Activated CD4-positive, alpha-beta T cell treated with anti-CD3 and anti-CD28 coated beads, Interleukin-2, amount 50 U/mL, for 48 hours (primary cell): ENCODE measurements at regions not wholly inside any gene's neighbourhood (a gene's known extent, or its start where the extent isn't known, plus 50 kb on each side); places are given as distances from the start of the nearest gene placed in this dataset.

Experiments used
- DNase-seq, 2 experiments: peaks; one replicate each; pipeline ENCODE4 v3.0.0-alpha.2; 2020

- DNase-seq: no peak
These were observed 443.4 kb downstream of the TBC1D4 start for GRCh38 chr13:75038393-75039113.

GRCh38 chr13:75025956-75026355 is 456.0 kb downstream of the TBC1D4 start:
- no peak for DNase-seq

- no peak for DNase-seq
These were observed 457.4 kb downstream of the TBC1D4 start for GRCh38 chr13:75024602-75025001.

- DNase-seq: no peak
These were observed 458.4 kb downstream of the TBC1D4 start for GRCh38 chr13:75023609-75024008.

GRCh38 chr13:75021151-75021550 is 460.8 kb downstream of the TBC1D4 start:
- no peak for DNase-seq

GRCh38 chr13:75016225-75016624 is 465.7 kb downstream of the TBC1D4 start:
- no peak for DNase-seq

- no peak for DNase-seq
These were observed 468.2 kb downstream of the TBC1D4 start for GRCh38 chr13:75013818-75014217.

- no peak for DNase-seq
These were observed 471.0 kb downstream of the TBC1D4 start for GRCh38 chr13:75010941-75011340.

GRCh38 chr13:75008926-75009325 is 473.0 kb downstream of the TBC1D4 start:
- DNase-seq: no peak

- DNase-seq: no peak
These were observed 491.0 kb downstream of the TBC1D4 start for GRCh38 chr13:74990992-74991391.

- no peak for DNase-seq
These were observed 494.8 kb downstream of the TBC1D4 start for GRCh38 chr13:74987124-74987690.

- DNase-seq: no peak
These were observed 495.4 kb downstream of the TBC1D4 start for GRCh38 chr13:74986609-74987008.

- DNase-seq: no peak
These were observed 502.3 kb downstream of the TBC1D4 start for GRCh38 chr13:74979703-74980102.

GRCh38 chr13:74978591-74978990 is 503.4 kb downstream of the TBC1D4 start:
- DNase-seq: no peak

GRCh38 chr13:74977498-74977897 is 504.5 kb downstream of the TBC1D4 start:
- no peak for DNase-seq

- DNase-seq: no peak
These were observed 506.9 kb downstream of the TBC1D4 start for GRCh38 chr13:74975111-74975510.

GRCh38 chr13:74973935-74974879 is 507.8 kb downstream of the TBC1D4 start:
- no peak for DNase-seq

- no peak for DNase-seq
These were observed 512.5 kb downstream of the TBC1D4 start for GRCh38 chr13:74969419-74969818.

GRCh38 chr13:74966814-74967424 is 515.0 kb downstream of the TBC1D4 start:
- no peak for DNase-seq

- no peak for DNase-seq
These were observed 515.7 kb downstream of the TBC1D4 start for GRCh38 chr13:74966275-74966674.

- DNase-seq: no peak
These were observed 536.3 kb downstream of the TBC1D4 start for GRCh38 chr13:74945637-74946036.

- DNase-seq: no peak
These were observed 550.1 kb downstream of the TBC1D4 start for GRCh38 chr13:74931698-74932433.
